ENCODE measurements at regions not wholly inside any gene's neighbourhood (a gene's known extent, or its start where the extent isn't known, plus 50 kb on each side); places are given as distances from the start of the nearest gene placed in this dataset.
"Not testable (repeated sequence)": the region's sequence is repeated elsewhere in the genome, so short reads cannot be mapped to it uniquely, and the experiment has no call there.

- no peak overlapping the region for H3K4me3 ChIP-seq (ENCODE audit: control insufficient read depth, low read depth, low read length)
- no peak for TF ChIP-seq CTCF (IDR thresholded peaks at IDR 0.05; ENCODE audit: control insufficient read depth, insufficient read depth, low read depth, low read length, missing control alignments)
- no peak for DNase-seq (ENCODE audit: low read depth)
These were observed 155.2 kb upstream of the PIK3R1 start for GRCh38 chr5:68060382-68060781.

- no peak for TF ChIP-seq CTCF (IDR thresholded peaks at IDR 0.05; ENCODE audit: control insufficient read depth, insufficient read depth, low read depth, low read length, missing control alignments)
- no peak for DNase-seq (ENCODE audit: low read depth)
- no peak overlapping the region for H3K4me3 ChIP-seq (ENCODE audit: control insufficient read depth, low read depth, low read length)
These were observed 158.4 kb upstream of the PIK3R1 start for GRCh38 chr5:68057191-68057590.

DNA sequence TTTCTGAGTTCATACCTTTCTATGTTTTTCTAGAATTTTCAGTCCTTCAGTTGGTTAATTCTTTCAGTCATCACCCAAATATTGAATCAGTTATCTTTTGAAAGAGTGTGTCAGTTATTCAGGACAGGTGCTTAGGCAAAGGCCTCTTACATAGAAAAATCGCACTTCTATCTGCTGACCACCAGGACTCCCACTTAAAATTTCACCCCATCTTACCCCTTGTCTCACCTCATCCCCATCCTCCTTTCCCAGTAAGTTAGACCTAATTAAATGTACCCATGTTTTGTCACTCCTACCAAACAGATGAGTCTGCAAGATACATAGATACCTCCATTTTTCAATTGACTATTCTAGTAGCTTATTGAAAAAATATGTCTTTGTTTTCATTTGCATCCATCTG lies 159.9 kb upstream of the PIK3R1 start:
- TF ChIP-seq CTCF (IDR thresholded peaks at IDR 0.05; ENCODE audit: control insufficient read depth, insufficient read depth, low read depth, low read length, missing control alignments), result no peak
- H3K4me3 ChIP-seq (ENCODE audit: control insufficient read depth, low read depth, low read length), result no peak overlapping the region
- DNase-seq (ENCODE audit: low read depth), result no peak

GRCh38 chr5:68054638-68055037 lies 160.9 kb upstream of the PIK3R1 start:
- no peak overlapping the region for H3K4me3 ChIP-seq (ENCODE audit: control insufficient read depth, low read depth, low read length)
- DNase-seq (ENCODE audit: low read depth), result no peak
- no peak for TF ChIP-seq CTCF (IDR thresholded peaks at IDR 0.05; ENCODE audit: control insufficient read depth, insufficient read depth, low read depth, low read length, missing control alignments)

DNA sequence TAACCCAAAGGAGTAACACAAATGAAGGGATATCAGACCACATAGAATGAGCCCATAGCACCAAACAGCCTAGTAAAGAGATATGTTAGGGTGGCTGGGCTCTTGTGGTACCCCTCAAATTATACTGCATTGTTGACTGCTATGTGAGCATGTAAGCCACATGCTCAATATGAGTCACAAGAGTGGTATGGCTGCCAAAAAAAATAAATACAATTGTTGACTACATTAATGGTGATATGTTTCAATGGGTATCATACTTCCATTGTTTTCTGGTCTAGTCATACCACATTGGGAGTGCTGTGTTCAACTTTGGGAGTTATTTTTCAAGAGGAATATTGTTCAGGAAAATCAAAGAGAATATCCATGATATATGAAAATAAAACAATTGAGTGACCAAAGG lies 162.4 kb upstream of the PIK3R1 start:
- DNase-seq (ENCODE audit: low read depth), result no peak
- TF ChIP-seq CTCF (IDR thresholded peaks at IDR 0.05; ENCODE audit: control insufficient read depth, insufficient read depth, low read depth, low read length, missing control alignments), result no peak
- no peak overlapping the region for H3K4me3 ChIP-seq (ENCODE audit: control insufficient read depth, low read depth, low read length)

DNA sequence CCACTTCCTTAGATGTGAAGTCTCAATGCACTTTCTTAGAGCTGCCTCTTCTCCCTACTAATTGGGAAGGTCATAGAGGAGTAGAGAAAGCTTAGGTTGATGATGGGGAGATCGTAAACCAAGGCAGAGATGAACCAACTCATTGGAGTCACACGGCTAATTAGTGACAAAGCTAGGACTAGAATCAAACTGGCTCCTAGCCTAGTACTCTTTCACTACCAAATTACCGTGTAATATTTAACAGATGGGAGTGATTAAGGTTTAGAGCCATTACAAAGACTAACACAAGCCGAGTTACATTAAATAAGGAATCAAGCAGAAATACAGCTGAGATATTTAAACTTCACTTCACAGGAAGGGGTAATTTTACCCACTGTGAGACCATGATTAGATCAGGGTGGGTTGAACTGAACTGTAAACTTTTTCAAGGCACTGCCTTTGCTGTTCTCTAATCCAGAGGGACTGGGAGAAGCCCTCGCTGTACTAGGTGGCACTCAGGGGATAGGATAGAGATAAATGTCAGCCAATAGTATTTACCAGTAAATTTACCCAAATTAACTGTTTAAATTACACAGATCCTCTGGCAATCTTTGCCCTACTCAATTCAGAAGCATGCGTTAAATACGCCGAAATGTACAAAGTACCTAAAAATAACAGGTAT lies 166.4 kb upstream of the PIK3R1 start:
- DNase-seq (ENCODE audit: low read depth), result no peak
- TF ChIP-seq CTCF (IDR thresholded peaks at IDR 0.05; ENCODE audit: control insufficient read depth, insufficient read depth, low read depth, low read length, missing control alignments), result no peak
- no peak overlapping the region for H3K4me3 ChIP-seq (ENCODE audit: control insufficient read depth, low read depth, low read length)

- DNase-seq (ENCODE audit: low read depth), result no peak
- H3K4me3 ChIP-seq (ENCODE audit: control insufficient read depth, low read depth, low read length), result no peak overlapping the region
- TF ChIP-seq CTCF (IDR thresholded peaks at IDR 0.05; ENCODE audit: control insufficient read depth, insufficient read depth, low read depth, low read length, missing control alignments), result no peak
These were observed 167.0 kb upstream of the PIK3R1 start for GRCh38 chr5:68048516-68048915.

DNA sequence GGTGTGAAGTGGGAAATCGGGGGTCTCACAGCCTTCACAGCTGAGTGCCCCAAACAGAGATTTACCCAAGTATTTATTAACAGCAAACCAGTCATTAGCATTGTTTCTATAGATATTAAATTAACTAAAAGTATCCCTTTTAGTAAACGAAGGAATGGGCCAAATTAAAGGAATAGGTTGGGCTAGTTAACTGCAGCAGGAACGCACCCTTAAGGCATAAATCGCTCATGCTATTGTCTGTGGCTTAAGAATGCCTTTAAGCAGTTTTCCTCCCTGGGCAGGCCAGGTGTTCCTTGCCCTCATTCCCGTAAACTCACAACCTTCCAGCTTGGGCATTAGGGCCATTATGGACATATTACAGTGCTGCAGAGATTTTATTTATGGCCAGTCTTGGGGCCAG lies 167.5 kb upstream of the PIK3R1 start:
- H3K4me3 ChIP-seq (ENCODE audit: control insufficient read depth, low read depth, low read length); DNase-seq (ENCODE audit: low read depth): not testable (repeated sequence)

Measured in AG09309 (cell line).